Limb (tissue), 2 donors: ENCODE measurements at regions not wholly inside any gene's neighbourhood (a gene's known extent, or its start where the extent isn't known, plus 50 kb on each side); places are given as distances from the start of the nearest gene placed in this dataset.

Experiments
- DNase-seq, 2 donors: peaks; one replicate each; pipeline ENCODE4 v3.0.0-alpha.2; 2016; ENCODE audit errors: extremely low spot score in 2 of 2

GRCh38 chr14:85474431-85474830 is 55.5 kb upstream of the FLRT2 start:
- no peak for DNase-seq

- DNase-seq, result no peak
These were observed 54.8 kb upstream of the FLRT2 start for GRCh38 chr14:85475113-85475512.

- no peak for DNase-seq
These were observed 50.6 kb upstream of the FLRT2 start for GRCh38 chr14:85479306-85479705.

- no peak for DNase-seq
These were observed 50.2 kb upstream of the FLRT2 start for GRCh38 chr14:85479771-85480170.
